Chondrocyte (in vitro differentiated cells): ENCODE measurements at regions not wholly inside any gene's neighbourhood (a gene's known extent, or its start where the extent isn't known, plus 50 kb on each side); places are given as distances from the start of the nearest gene placed in this dataset.

Source experiments
- DNase-seq: peaks from one replicate; pipeline ENCODE4 v3.0.0; 2021; ENCODE audit warnings: mixed read lengths, low spot score
- H3K27ac Mint-ChIP-seq: one replicate; pipeline ENCODE4 v1.8.0; 2021; ENCODE audit warnings: mild to moderate bottlenecking, moderate library complexity, mixed read lengths; ENCODE audit not compliant: unreplicated experiment
- H3K27me3 Mint-ChIP-seq: 2 replicates; pipeline ENCODE4 v1.8.0; 2021; ENCODE audit warnings: low read depth, mixed read lengths
- H3K36me3 Mint-ChIP-seq: 2 replicates; pipeline ENCODE4 v1.8.0; 2021; ENCODE audit warnings: low read depth, mixed read lengths
- H3K4me1 Mint-ChIP-seq: 2 replicates; pipeline ENCODE4 v1.8.0; 2021; ENCODE audit warnings: low read depth, mild to moderate bottlenecking, mixed read lengths
- H3K4me3 Mint-ChIP-seq: one replicate; pipeline ENCODE4 v1.8.0; 2021; ENCODE audit warnings: mild to moderate bottlenecking, moderate library complexity, mixed read lengths; ENCODE audit not compliant: unreplicated experiment
- H3K9me3 Mint-ChIP-seq: 2 replicates; pipeline ENCODE4 v1.8.0; 2021; ENCODE audit warnings: low read depth, mixed read lengths
- TF ChIP-seq, protein P1 (sequence below): fragments of 200-600 bp; sonication (generic); IDR thresholded peaks from 2 replicates; pipeline ENCODE4 v1.5.0; 2021; ENCODE audit warnings: antibody characterized with exemption, mild to moderate bottlenecking, moderate library complexity

DNA sequence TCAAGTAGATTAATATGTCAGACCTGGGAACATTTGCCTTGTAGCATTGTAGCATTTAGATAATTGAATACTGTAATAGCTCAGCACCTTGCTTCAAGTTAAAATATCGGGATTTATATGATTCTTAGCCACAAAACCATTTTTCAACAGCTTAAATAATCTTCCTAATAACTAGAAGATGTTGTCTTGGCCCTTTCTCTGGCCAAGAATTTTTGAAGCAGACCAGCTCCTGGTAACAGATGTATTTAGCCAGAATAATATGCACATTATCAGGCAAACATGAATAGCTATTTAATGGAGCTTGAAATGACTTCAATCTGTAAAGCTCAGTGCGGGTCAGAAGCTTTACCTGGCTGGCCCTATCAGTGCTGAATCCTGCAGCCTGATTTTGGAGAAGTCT lies 913.1 kb downstream of the AACS start:
- Mint-ChIP-seq H3K9me3 (no peaks in the 10 kb centered on the region), H3K36me3 (no peaks in the 10 kb centered on the region), H3K27ac (no peak overlapping the region), H3K4me1 (peaks cover 4% of the 10 kb centered on the region), H3K27me3 (peaks cover 6% of the 10 kb centered on the region), H3K4me3 (no peak overlapping the region)
- TF ChIP-seq, protein P1, sequence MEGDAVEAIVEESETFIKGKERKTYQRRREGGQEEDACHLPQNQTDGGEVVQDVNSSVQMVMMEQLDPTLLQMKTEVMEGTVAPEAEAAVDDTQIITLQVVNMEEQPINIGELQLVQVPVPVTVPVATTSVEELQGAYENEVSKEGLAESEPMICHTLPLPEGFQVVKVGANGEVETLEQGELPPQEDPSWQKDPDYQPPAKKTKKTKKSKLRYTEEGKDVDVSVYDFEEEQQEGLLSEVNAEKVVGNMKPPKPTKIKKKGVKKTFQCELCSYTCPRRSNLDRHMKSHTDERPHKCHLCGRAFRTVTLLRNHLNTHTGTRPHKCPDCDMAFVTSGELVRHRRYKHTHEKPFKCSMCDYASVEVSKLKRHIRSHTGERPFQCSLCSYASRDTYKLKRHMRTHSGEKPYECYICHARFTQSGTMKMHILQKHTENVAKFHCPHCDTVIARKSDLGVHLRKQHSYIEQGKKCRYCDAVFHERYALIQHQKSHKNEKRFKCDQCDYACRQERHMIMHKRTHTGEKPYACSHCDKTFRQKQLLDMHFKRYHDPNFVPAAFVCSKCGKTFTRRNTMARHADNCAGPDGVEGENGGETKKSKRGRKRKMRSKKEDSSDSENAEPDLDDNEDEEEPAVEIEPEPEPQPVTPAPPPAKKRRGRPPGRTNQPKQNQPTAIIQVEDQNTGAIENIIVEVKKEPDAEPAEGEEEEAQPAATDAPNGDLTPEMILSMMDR: no peak
- DNase-seq: no peak

- TF ChIP-seq, protein P1: no peak
- Mint-ChIP-seq H3K4me1 (peaks cover 16% of the 10 kb centered on the region), H3K27ac (no peak overlapping the region), H3K27me3 (peaks cover 14% of the 10 kb centered on the region), H3K36me3 (no peaks in the 10 kb centered on the region), H3K9me3 (no peaks in the 10 kb centered on the region), H3K4me3 (no peak overlapping the region)
- DNase-seq: no peak
Observed at GRCh38 chr12:125981610-125982253, 916.5 kb downstream of the AACS start.

GRCh38 chr12:125983094-125983783 lies 918.0 kb downstream of the AACS start:
- Mint-ChIP-seq H3K27ac (no peak overlapping the region), H3K9me3 (no peaks in the 10 kb centered on the region), H3K27me3 (peaks cover 14% of the 10 kb centered on the region), H3K4me3 (peak overlapping the region; percentile 78), H3K36me3 (no peaks in the 10 kb centered on the region), H3K4me1 (peaks cover 16% of the 10 kb centered on the region)
- no peak for DNase-seq
- TF ChIP-seq, protein P1: no peak

DNA sequence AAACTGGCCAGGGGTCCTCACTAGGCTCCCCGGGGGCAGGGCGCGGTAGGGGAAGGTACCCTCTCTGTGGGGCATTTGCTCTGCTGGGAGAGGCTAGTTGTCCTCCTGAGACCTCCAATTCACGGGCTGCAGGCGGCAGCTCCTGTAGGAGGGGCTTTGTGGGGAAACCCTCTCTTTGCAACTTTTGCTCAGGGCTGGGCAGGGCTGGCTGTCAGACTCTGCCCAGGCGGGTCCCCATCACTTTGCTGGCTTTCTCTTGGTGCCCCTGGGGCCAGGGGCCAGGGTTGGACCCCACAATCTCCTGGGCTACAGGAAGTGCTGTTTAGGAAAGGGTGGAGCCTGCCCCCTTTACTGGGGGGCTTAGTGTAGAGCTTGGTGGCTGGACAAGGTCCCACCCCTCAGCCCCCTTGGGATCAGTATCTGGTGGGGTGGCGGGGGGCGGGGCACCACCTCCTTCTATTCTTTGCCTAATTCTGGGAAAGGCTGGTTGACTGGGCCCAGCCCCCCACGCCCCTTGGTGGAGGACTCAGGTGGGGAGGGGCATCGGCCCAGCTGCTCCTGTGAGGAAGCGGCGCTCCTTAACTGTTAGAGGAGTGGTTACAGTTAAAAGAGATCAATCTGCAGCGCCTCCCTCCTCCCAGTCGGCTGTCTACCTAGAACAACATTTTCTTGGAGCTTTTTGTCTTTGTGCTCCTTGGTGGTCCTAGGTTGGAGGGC lies 918.7 kb downstream of the AACS start:
- TF ChIP-seq, protein P1: no peak
- Mint-ChIP-seq H3K4me1 (peaks cover 16% of the 10 kb centered on the region), H3K4me3 (peak overlapping the region; percentile 78), H3K9me3 (no peaks in the 10 kb centered on the region), H3K36me3 (no peaks in the 10 kb centered on the region), H3K27ac (no peak overlapping the region), H3K27me3 (peaks cover 14% of the 10 kb centered on the region)
- DNase-seq: no peak

- no peak for DNase-seq
- Mint-ChIP-seq H3K27me3 (peaks cover 12% of the 10 kb centered on the region), H3K27ac (no peak overlapping the region), H3K4me1 (peaks cover 11% of the 10 kb centered on the region), H3K36me3 (no peaks in the 10 kb centered on the region), H3K4me3 (no peak overlapping the region), H3K9me3 (no peaks in the 10 kb centered on the region)
- TF ChIP-seq, protein P1: no peak
Observed at GRCh38 chr12:125988545-125988944, 923.3 kb downstream of the AACS start.
